Calu3 (cell line): ENCODE measurements at regions not wholly inside any gene's neighbourhood (a gene's known extent, or its start where the extent isn't known, plus 50 kb on each side); places are given as distances from the start of the nearest gene placed in this dataset.

Experiments
- BruUV-seq: library from RNA; stranded (reverse); fragments of 400-500 nt; replicated peaks from 2 replicates; lab custom pipeline; 2021; lab: Mats Ljungman, UMichigan
- CTCF ChIA-PET: fragments of 300-600 bp; sonication (Branson Sonifier 250); formaldehyde crosslinking; loops from one replicate; lab custom pipeline; 2022; ENCODE audit warnings: antibody characterized with exemption; lab: Charles Lee
- DNase-seq: peaks from one replicate; pipeline ENCODE4 v3.0.0; 2022
- H3K27ac Mint-ChIP-seq: one replicate; pipeline ENCODE4 v1.8.0; 2022; ENCODE audit warnings: mixed read lengths; ENCODE audit not compliant: unreplicated experiment
- H3K27me3 Mint-ChIP-seq: one replicate; pipeline ENCODE4 v1.8.0; 2022; ENCODE audit warnings: mixed read lengths; ENCODE audit not compliant: unreplicated experiment
- H3K36me3 Mint-ChIP-seq: one replicate; pipeline ENCODE4 v1.8.0; 2022; ENCODE audit warnings: mild to moderate bottlenecking, moderate library complexity, mixed read lengths; ENCODE audit not compliant: insufficient read depth, unreplicated experiment
- H3K4me1 Mint-ChIP-seq: one replicate; pipeline ENCODE4 v1.8.0; 2022; ENCODE audit warnings: mild to moderate bottlenecking, low read depth, mixed read lengths; ENCODE audit not compliant: unreplicated experiment
- H3K4me3 Mint-ChIP-seq: one replicate; pipeline ENCODE4 v1.8.0; 2022; ENCODE audit warnings: mild to moderate bottlenecking, low read depth, moderate library complexity, mixed read lengths; ENCODE audit not compliant: unreplicated experiment
- H3K9me3 Mint-ChIP-seq: one replicate; pipeline ENCODE4 v1.8.0; 2022; ENCODE audit warnings: low read depth, mixed read lengths; ENCODE audit not compliant: unreplicated experiment
- intact Hi-C: fragments of 100-400 bp; cut with micrococcal nuclease; formaldehyde crosslinking; loops from one replicate; pipeline ENCODE4 v1.10.0; 2022; ENCODE audit not compliant: unreplicated experiment
- TF ChIP-seq, protein P1 (sequence below): fragments of 200-600 bp; IDR thresholded peaks from one replicate; pipeline ENCODE4 v1.8.0; 2022; ENCODE audit warnings: antibody characterized with exemption; ENCODE audit not compliant: unreplicated experiment

GRCh38 chr3:11717768-11718636, 74.3 kb upstream of the VGLL4 start:
- no peak for DNase-seq
- Mint-ChIP-seq H3K27ac (peak overlapping the region; percentile 92), H3K4me1 (peaks cover 26% of the 10 kb centered on the region), H3K4me3 (peak overlapping the region; percentile 99), H3K36me3 (peaks cover 35% of the 10 kb centered on the region), H3K27me3 (no peaks in the 10 kb centered on the region), H3K9me3 (no peaks in the 10 kb centered on the region)
- TF ChIP-seq, protein P1, sequence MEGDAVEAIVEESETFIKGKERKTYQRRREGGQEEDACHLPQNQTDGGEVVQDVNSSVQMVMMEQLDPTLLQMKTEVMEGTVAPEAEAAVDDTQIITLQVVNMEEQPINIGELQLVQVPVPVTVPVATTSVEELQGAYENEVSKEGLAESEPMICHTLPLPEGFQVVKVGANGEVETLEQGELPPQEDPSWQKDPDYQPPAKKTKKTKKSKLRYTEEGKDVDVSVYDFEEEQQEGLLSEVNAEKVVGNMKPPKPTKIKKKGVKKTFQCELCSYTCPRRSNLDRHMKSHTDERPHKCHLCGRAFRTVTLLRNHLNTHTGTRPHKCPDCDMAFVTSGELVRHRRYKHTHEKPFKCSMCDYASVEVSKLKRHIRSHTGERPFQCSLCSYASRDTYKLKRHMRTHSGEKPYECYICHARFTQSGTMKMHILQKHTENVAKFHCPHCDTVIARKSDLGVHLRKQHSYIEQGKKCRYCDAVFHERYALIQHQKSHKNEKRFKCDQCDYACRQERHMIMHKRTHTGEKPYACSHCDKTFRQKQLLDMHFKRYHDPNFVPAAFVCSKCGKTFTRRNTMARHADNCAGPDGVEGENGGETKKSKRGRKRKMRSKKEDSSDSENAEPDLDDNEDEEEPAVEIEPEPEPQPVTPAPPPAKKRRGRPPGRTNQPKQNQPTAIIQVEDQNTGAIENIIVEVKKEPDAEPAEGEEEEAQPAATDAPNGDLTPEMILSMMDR = no peak
- TSS peak; percentile 57 for BruUV-seq
- intact Hi-C loops = no loop called here
- CTCF ChIA-PET = interaction anchor here (0.7 to 1.2 kb wide), 2 partner anchors 14 to 332 kb away, joined by 4 to 5 read pairs; no protein-coding TSS in a partner anchor

DNA sequence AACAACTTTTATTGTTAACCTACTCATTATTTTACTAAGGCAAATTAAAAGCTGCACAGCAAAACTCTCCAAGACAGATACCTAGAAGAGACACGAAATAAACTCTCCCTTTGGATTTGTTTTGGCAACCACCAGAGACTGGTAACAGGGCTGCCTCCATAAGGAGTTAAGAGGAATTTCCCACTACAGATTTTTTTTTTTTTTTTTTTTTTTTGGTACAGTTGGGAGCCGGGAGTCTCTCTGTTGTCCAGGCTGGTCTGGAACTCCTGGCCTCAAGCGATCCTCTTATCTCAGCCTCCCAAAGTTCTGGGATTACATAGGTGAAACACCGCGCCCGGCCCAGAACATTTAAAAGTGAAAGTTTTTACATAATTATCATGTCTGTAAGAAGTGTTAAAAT, 73.6 kb upstream of the VGLL4 start:
- TF ChIP-seq, protein P1 = no peak
- BruUV-seq = no TSS peak
- Mint-ChIP-seq H3K27ac (no peak overlapping the region), H3K4me1 (peaks cover 25% of the 10 kb centered on the region), H3K27me3 (no peaks in the 10 kb centered on the region), H3K9me3 (no peaks in the 10 kb centered on the region), H3K36me3 (peaks cover 35% of the 10 kb centered on the region), H3K4me3 (no peak overlapping the region)
- intact Hi-C loops = no loop called here
- no peak for DNase-seq
- CTCF ChIA-PET = interaction anchor here (0.7 to 1.3 kb wide), 3 partner anchors 13 to 331 kb away, joined by 4 to 5 read pairs (median 4); no protein-coding TSS in a partner anchor

GRCh38 chr3:11716573-11717290, 73.0 kb upstream of the VGLL4 start:
- CTCF ChIA-PET = interaction anchor here (0.6 to 1.3 kb wide), 2 partner anchors 11 to 148 kb away, joined by 3 to 4 read pairs; no protein-coding TSS in a partner anchor
- no TSS peak for BruUV-seq
- Mint-ChIP-seq H3K4me1 (peaks cover 25% of the 10 kb centered on the region), H3K27ac (no peak overlapping the region), H3K9me3 (peaks cover 4% of the 10 kb centered on the region), H3K4me3 (no peak overlapping the region), H3K36me3 (peaks cover 35% of the 10 kb centered on the region), H3K27me3 (no peaks in the 10 kb centered on the region)
- DNase-seq = no peak
- TF ChIP-seq, protein P1 = no peak
- intact Hi-C loops = no loop called here

GRCh38 chr3:11713171-11713570, 69.5 kb upstream of the VGLL4 start:
- no peak for DNase-seq
- H3K9me3 Mint-ChIP-seq = peaks cover 4% of the 10 kb centered on the region
- H3K27me3 Mint-ChIP-seq = no peaks in the 10 kb centered on the region
- H3K36me3 Mint-ChIP-seq = peaks cover 4% of the 10 kb centered on the region
- H3K27ac Mint-ChIP-seq = no peak overlapping the region
- CTCF ChIA-PET = no interaction called here
- H3K4me1 Mint-ChIP-seq = peaks cover 16% of the 10 kb centered on the region
- no TSS peak for BruUV-seq
- TF ChIP-seq, protein P1 = no peak
- no peak overlapping the region for H3K4me3 Mint-ChIP-seq
- intact Hi-C loops = no loop called here
